ENCODE measurements at regions not wholly inside any gene's neighbourhood (a gene's known extent, or its start where the extent isn't known, plus 50 kb on each side); places are given as distances from the start of the nearest gene placed in this dataset.

DNA sequence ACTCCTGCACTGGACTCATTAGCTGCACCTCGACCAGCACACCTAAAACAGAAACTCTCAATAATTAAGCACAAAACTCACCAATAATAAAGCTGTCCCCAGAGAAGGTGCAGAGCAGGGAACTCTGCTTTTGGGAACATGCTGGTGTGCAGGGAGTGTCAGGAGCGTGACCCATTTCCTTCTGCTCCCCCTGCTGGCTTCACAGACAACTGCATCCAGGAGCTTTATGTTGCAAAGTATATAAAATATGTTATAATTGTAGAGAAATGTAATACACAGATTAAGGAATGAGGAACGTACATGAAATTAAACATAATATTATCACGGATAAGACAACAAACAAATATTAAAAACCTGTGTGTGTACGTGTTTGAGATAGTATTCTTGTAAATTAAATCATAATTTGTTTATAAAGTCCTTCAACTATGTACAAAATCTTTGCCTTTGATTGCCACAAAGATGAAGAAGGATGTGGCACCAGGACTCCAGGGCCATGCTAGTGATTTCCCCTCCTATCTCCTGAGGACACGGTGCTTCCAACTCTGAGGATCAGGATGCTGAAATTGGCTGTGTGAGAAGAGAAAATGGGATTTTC is 68.6 kb upstream of the MAL start:
- TF ChIP-seq EZH2 (IDR thresholded peaks at IDR 0.05; ENCODE audit: insufficient read depth, low read length) (no peak), CTCF (IDR thresholded peaks at IDR 0.05; ENCODE audit: insufficient read depth, low read depth, low read length) (peak; percentile 82)
- Mint-ChIP-seq H3K9me3 (ENCODE audit: unreplicated experiment) (peaks cover 12% of the 10 kb centered on the region), H3K4me3 (ENCODE audit: unreplicated experiment) (no peak overlapping the region), H3K27ac (ENCODE audit: unreplicated experiment) (no peak overlapping the region), H3K36me3 (ENCODE audit: low read depth, unreplicated experiment) (no peaks in the 10 kb centered on the region), H3K27me3 (ENCODE audit: low read depth, unreplicated experiment) (peaks cover 65% of the 10 kb centered on the region), H3K4me1 (ENCODE audit: low read depth, unreplicated experiment) (no peaks in the 10 kb centered on the region)
- H3K36me3 ChIP-seq (ENCODE audit: insufficient read depth, low read length): no peaks in the 10 kb centered on the region
- H3K27ac ChIP-seq (ENCODE audit: low read depth, low read length): no peak overlapping the region
- no peak for FAIRE-seq
- no peak overlapping the region for H3K4me3 ChIP-seq (ENCODE audit: insufficient read depth, low read depth, low read length)
- H3K4me1 ChIP-seq (ENCODE audit: insufficient read depth, low read length): no peaks in the 10 kb centered on the region
- no peak overlapping the region for H3K9ac ChIP-seq (ENCODE audit: low read length)
- peak; percentile 6 for DNase-seq (ENCODE audit: low read depth)
- no peaks in the 10 kb centered on the region for H4K20me1 ChIP-seq (ENCODE audit: insufficient read depth, low read length)
- no peaks in the 10 kb centered on the region for H3K79me2 ChIP-seq (ENCODE audit: insufficient read depth, low read length)
- no peak overlapping the region for H3K4me2 ChIP-seq (ENCODE audit: low read length)
- no peak overlapping the region for H2AFZ ChIP-seq (ENCODE audit: low read depth, low read length)
- peaks cover 7% of the 10 kb centered on the region for H3K27me3 ChIP-seq (ENCODE audit: insufficient read depth, low read length)
- H3K9me3 ChIP-seq (ENCODE audit: insufficient read depth, low read depth, low read length): no peaks in the 10 kb centered on the region

GRCh38 chr2:94958245-94958644 is 67.3 kb upstream of the MAL start:
- no peak overlapping the region for H3K4me3 ChIP-seq (ENCODE audit: insufficient read depth, low read depth, low read length)
- DNase-seq (ENCODE audit: low read depth) (no peak), FAIRE-seq (no peak)
- H3K4me1 Mint-ChIP-seq (ENCODE audit: low read depth, unreplicated experiment): no peaks in the 10 kb centered on the region
- no peaks in the 10 kb centered on the region for H3K9me3 Mint-ChIP-seq (ENCODE audit: unreplicated experiment)
- H3K9me3 ChIP-seq (ENCODE audit: insufficient read depth, low read depth, low read length): no peaks in the 10 kb centered on the region
- no peaks in the 10 kb centered on the region for H3K36me3 ChIP-seq (ENCODE audit: insufficient read depth, low read length)
- H3K9ac ChIP-seq (ENCODE audit: low read length): no peak overlapping the region
- peaks cover 54% of the 10 kb centered on the region for H3K27me3 Mint-ChIP-seq (ENCODE audit: low read depth, unreplicated experiment)
- H3K4me2 ChIP-seq (ENCODE audit: low read length): no peak overlapping the region
- no peaks in the 10 kb centered on the region for H3K36me3 Mint-ChIP-seq (ENCODE audit: low read depth, unreplicated experiment)
- no peak overlapping the region for H2AFZ ChIP-seq (ENCODE audit: low read depth, low read length)
- no peak overlapping the region for H3K27ac Mint-ChIP-seq (ENCODE audit: unreplicated experiment)
- no peak overlapping the region for H3K27ac ChIP-seq (ENCODE audit: low read depth, low read length)
- no peaks in the 10 kb centered on the region for H3K79me2 ChIP-seq (ENCODE audit: insufficient read depth, low read length)
- no peaks in the 10 kb centered on the region for H3K4me1 ChIP-seq (ENCODE audit: insufficient read depth, low read length)
- peaks cover 7% of the 10 kb centered on the region for H3K27me3 ChIP-seq (ENCODE audit: insufficient read depth, low read length)
- H3K4me3 Mint-ChIP-seq (ENCODE audit: unreplicated experiment): no peak overlapping the region
- no peaks in the 10 kb centered on the region for H4K20me1 ChIP-seq (ENCODE audit: insufficient read depth, low read length)
- no peak for TF ChIP-seq EZH2 (IDR thresholded peaks at IDR 0.05; ENCODE audit: insufficient read depth, low read length)
- no peak for TF ChIP-seq CTCF (IDR thresholded peaks at IDR 0.05; ENCODE audit: insufficient read depth, low read depth, low read length)

DNA sequence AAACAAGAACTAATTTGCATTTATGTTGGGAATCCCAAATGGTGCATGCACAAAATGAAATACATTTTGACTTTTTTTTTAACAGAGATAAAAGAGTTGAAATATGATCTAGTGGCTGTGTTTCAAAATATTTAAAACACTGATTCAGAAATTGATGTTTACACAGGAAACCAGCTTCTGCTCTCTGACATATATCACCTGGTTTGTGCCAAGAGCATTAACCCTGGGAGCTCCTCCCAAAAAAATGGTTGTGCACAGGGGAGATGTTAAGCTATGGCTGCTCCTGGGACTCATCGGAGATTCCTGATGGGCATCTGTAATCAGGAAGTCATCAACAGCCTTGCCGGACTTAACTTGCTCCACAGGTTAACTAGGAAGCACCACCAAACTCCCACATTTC is 65.2 kb upstream of the MAL start:
- DNase-seq (ENCODE audit: low read depth) (no peak), FAIRE-seq (no peak)
- no peak overlapping the region for H3K27ac ChIP-seq (ENCODE audit: low read depth, low read length)
- no peaks in the 10 kb centered on the region for H3K36me3 ChIP-seq (ENCODE audit: insufficient read depth, low read length)
- no peak overlapping the region for H3K4me2 ChIP-seq (ENCODE audit: low read length)
- no peak overlapping the region for H3K4me3 ChIP-seq (ENCODE audit: insufficient read depth, low read depth, low read length)
- Mint-ChIP-seq H3K4me1 (ENCODE audit: low read depth, unreplicated experiment) (no peaks in the 10 kb centered on the region), H3K9me3 (ENCODE audit: unreplicated experiment) (no peaks in the 10 kb centered on the region), H3K27ac (ENCODE audit: unreplicated experiment) (no peak overlapping the region), H3K36me3 (ENCODE audit: low read depth, unreplicated experiment) (no peaks in the 10 kb centered on the region), H3K4me3 (ENCODE audit: unreplicated experiment) (no peak overlapping the region), H3K27me3 (ENCODE audit: low read depth, unreplicated experiment) (peaks cover 51% of the 10 kb centered on the region)
- H3K9ac ChIP-seq (ENCODE audit: low read length): no peak overlapping the region
- no peaks in the 10 kb centered on the region for H3K4me1 ChIP-seq (ENCODE audit: insufficient read depth, low read length)
- TF ChIP-seq EZH2 (IDR thresholded peaks at IDR 0.05; ENCODE audit: insufficient read depth, low read length) (no peak), CTCF (IDR thresholded peaks at IDR 0.05; ENCODE audit: insufficient read depth, low read depth, low read length) (no peak)
- no peaks in the 10 kb centered on the region for H4K20me1 ChIP-seq (ENCODE audit: insufficient read depth, low read length)
- H3K9me3 ChIP-seq (ENCODE audit: insufficient read depth, low read depth, low read length): no peaks in the 10 kb centered on the region
- H3K79me2 ChIP-seq (ENCODE audit: insufficient read depth, low read length): no peaks in the 10 kb centered on the region
- peaks cover 7% of the 10 kb centered on the region for H3K27me3 ChIP-seq (ENCODE audit: insufficient read depth, low read length)
- H2AFZ ChIP-seq (ENCODE audit: low read depth, low read length): no peak overlapping the region
